ENCODE measurements at regions not wholly inside any gene's neighbourhood (a gene's known extent, or its start where the extent isn't known, plus 50 kb on each side); places are given as distances from the start of the nearest gene placed in this dataset.

- no peak for TF ChIP-seq POLR2A (IDR thresholded peaks at IDR 0.05)
- TF ChIP-seq, protein P1, sequence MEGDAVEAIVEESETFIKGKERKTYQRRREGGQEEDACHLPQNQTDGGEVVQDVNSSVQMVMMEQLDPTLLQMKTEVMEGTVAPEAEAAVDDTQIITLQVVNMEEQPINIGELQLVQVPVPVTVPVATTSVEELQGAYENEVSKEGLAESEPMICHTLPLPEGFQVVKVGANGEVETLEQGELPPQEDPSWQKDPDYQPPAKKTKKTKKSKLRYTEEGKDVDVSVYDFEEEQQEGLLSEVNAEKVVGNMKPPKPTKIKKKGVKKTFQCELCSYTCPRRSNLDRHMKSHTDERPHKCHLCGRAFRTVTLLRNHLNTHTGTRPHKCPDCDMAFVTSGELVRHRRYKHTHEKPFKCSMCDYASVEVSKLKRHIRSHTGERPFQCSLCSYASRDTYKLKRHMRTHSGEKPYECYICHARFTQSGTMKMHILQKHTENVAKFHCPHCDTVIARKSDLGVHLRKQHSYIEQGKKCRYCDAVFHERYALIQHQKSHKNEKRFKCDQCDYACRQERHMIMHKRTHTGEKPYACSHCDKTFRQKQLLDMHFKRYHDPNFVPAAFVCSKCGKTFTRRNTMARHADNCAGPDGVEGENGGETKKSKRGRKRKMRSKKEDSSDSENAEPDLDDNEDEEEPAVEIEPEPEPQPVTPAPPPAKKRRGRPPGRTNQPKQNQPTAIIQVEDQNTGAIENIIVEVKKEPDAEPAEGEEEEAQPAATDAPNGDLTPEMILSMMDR (IDR thresholded peaks at IDR 0.05): no peak
Observed at GRCh38 chr20:12829170-12829569, 179.6 kb upstream of the SPTLC3 start.

All from body of pancreas (tissue), 4 donors.